ENCODE measurements at regions not wholly inside any gene's neighbourhood (a gene's known extent, or its start where the extent isn't known, plus 50 kb on each side); places are given as distances from the start of the nearest gene placed in this dataset.

DNA sequence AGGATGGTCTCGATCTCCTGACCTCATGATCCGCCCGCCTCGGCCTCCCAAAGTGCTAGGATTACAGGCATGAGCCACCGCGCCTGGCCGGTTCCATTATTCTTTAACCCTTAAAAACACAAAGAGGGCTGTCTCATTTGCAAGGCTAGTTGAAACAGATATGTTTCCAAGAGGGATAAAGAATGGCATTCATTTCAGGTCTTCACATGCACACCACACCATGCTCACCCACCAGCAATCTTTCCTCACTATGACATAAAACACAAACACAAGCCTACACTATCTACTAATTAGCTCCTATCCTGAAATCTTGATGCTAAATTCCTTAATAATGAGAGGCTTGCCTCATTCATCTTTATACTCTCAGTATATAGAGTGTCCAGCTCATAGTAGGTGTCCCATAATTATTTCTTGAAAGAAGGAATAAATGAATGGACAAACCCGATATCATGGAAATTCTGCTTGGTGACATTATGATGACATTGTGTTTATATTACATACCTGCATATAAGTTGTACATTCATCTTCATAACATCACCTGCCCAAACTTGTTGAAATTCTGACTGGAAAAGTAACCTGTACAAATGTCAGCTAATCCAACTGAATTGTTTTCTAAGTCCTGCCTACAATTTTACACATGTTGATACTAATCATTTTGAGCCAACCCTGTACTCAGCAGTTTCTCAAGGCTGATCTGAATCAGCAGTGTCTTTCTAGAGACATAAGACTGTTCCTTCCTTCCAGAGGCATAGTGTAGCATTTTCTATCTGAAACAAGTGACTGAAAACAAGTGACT is 408.5 kb downstream of the KLHL13 start:
- CTCF ChIA-PET = no interaction called here

DNA sequence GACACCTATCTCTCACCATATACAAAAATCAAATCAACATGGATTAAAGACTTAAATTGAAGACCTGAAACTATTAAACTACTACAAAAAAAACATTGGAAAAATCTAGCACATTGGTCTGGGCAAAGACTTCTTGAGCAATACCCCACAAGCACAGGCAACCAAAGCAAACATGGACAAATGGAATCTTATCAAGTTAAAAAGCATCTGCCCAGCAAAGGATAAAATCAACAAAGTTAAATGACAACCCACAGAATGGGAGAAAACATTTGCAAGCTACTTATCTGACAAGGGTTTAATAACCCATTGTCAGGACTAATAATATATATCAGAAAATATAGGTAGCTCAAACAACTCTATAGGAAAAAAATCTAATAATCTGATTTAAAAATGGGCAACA is 415.6 kb downstream of the KLHL13 start:
- DNase-seq (ENCODE audit: low spot score) = no peak
- no peak overlapping the region for H3K27ac ChIP-seq
- TF ChIP-seq, protein P1, sequence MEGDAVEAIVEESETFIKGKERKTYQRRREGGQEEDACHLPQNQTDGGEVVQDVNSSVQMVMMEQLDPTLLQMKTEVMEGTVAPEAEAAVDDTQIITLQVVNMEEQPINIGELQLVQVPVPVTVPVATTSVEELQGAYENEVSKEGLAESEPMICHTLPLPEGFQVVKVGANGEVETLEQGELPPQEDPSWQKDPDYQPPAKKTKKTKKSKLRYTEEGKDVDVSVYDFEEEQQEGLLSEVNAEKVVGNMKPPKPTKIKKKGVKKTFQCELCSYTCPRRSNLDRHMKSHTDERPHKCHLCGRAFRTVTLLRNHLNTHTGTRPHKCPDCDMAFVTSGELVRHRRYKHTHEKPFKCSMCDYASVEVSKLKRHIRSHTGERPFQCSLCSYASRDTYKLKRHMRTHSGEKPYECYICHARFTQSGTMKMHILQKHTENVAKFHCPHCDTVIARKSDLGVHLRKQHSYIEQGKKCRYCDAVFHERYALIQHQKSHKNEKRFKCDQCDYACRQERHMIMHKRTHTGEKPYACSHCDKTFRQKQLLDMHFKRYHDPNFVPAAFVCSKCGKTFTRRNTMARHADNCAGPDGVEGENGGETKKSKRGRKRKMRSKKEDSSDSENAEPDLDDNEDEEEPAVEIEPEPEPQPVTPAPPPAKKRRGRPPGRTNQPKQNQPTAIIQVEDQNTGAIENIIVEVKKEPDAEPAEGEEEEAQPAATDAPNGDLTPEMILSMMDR (conservative IDR thresholded peaks at IDR 0.05; ENCODE audit: low read depth) = no peak
- ChIA-PET POLR2A (ENCODE audit: low non-redundant PET) (no interaction called here), CTCF (no interaction called here)

More for the DNA sequence above, 408.5 kb downstream of the KLHL13 start:
- POLR2A ChIA-PET (ENCODE audit: low non-redundant PET) = no interaction called here
- no peak for DNase-seq (ENCODE audit: low spot score)
- TF ChIP-seq, protein P1 (conservative IDR thresholded peaks at IDR 0.05; ENCODE audit: low read depth) = no peak
- H3K27ac ChIP-seq = no peak overlapping the region

DNA sequence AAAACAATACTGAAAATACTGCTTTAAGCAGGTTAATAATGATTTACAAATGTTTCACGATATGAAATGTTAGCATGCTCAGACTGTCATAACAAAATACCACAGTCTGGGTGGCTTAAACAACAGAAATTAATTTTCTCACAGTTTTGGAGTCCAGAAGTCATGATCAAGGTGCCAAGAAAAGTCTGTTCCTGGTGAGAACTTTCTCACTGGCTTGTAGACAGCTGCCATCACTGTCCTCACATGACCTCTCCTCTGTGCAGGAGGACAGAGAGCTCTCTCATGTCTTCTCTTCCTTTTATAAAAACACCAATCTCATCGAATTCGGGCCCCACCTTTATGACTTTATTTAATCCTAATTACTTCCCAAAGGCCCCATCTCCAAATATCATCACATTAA is 426.7 kb downstream of the KLHL13 start:
- TF ChIP-seq, protein P1 (conservative IDR thresholded peaks at IDR 0.05; ENCODE audit: low read depth) = no peak
- CTCF ChIA-PET = no interaction called here
- no peak overlapping the region for H3K27ac ChIP-seq
- POLR2A ChIA-PET (ENCODE audit: low non-redundant PET) = no interaction called here
- no peak for DNase-seq (ENCODE audit: low spot score)

- DNase-seq (ENCODE audit: low spot score) = no peak
- H3K27ac ChIP-seq = no peak overlapping the region
- TF ChIP-seq, protein P1 (conservative IDR thresholded peaks at IDR 0.05; ENCODE audit: low read depth) = no peak
- ChIA-PET POLR2A (ENCODE audit: low non-redundant PET) (no interaction called here), CTCF (no interaction called here)
Observed at GRCh38 chrX:117680286-117680685, 436.3 kb downstream of the KLHL13 start.

DNA sequence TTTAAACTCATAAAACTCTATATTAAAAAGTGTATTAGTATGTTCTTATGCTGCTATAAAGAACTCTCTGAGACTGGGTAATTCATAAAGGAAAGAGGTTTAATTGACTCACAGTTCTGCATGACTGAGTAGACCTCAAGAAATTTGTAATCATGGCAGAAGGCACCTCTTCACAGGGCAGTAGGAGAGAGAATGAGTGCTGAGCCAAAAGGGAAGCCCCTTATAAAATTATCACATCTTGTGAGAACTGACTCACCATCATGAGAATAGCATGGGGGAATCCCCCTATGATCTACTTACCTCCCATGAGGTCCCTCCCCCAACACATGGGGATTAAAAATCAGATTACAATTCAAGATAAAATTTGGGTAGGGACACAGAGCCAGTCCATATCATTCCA is 463.2 kb downstream of the KLHL13 start:
- no peak overlapping the region for H3K27ac ChIP-seq
- CTCF ChIA-PET = no interaction called here
- POLR2A ChIA-PET (ENCODE audit: low non-redundant PET) = no interaction called here
- TF ChIP-seq, protein P1 (conservative IDR thresholded peaks at IDR 0.05; ENCODE audit: low read depth) = no peak
- no peak for DNase-seq (ENCODE audit: low spot score)

DNA sequence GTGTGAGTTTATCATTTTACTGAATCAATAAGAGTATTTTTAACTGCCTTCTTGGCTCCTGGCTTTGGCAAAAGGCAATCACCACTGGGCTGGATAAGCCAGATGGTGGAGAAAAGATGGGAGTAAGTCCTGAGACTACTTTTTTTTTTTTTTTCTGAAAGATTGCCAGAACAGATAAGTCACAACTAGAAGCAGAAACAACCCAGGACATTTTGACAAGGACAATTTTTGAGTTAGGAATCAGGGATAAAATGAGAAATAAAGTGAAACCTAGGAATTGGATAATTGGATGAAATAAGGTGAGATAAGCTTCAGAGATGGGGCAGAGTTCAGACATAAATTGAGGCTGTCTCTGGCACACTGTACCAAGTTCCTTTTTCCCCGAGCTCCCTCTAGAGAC is 471.0 kb downstream of the KLHL13 start:
- no peak for DNase-seq (ENCODE audit: low spot score)
- POLR2A ChIA-PET (ENCODE audit: low non-redundant PET) = no interaction called here
- TF ChIP-seq, protein P1 (conservative IDR thresholded peaks at IDR 0.05; ENCODE audit: low read depth) = no peak
- CTCF ChIA-PET = no interaction called here
- H3K27ac ChIP-seq = no peak overlapping the region

Data from RWPE1 (cell line).